ENCODE measurements at regions not wholly inside any gene's neighbourhood (a gene's known extent, or its start where the extent isn't known, plus 50 kb on each side); places are given as distances from the start of the nearest gene placed in this dataset.

GRCh38 chr11:22079133-22079872, 113.6 kb upstream of the ANO5 start:
- intact Hi-C loops (cut with DNase I; ENCODE audit: low total_unique reads) = no loop called here
- Histone ChIP-seq H3K4me1 (peaks cover 0 to 7% (median 2%) of the 10 kb centered on the region in 4 donors), H3K27me3 (no peaks in the 10 kb centered on the region), H3K9me3 (no peaks in the 10 kb centered on the region), H3K4me3 (no peak overlapping the region), H3K36me3 (no peaks in the 10 kb centered on the region), H3K27ac (no peak overlapping the region)
- no peak for TF ChIP-seq CTCF (IDR thresholded peaks at IDR 0.05)
- no peak for DNase-seq

GRCh38 chr11:22082178-22082577, 110.7 kb upstream of the ANO5 start:
- Histone ChIP-seq H3K9me3 (no peaks in the 10 kb centered on the region), H3K27me3 (no peaks in the 10 kb centered on the region), H3K4me3 (no peak overlapping the region), H3K36me3 (no peaks in the 10 kb centered on the region), H3K27ac (no peak overlapping the region), H3K4me1 (peaks cover 0 to 10% (median 3%) of the 10 kb centered on the region in 4 donors)
- intact Hi-C loops (cut with DNase I; ENCODE audit: low total_unique reads) = no loop called here
- no peak for DNase-seq
- TF ChIP-seq CTCF (IDR thresholded peaks at IDR 0.05) = no peak

GRCh38 chr11:22082788-22083187, 110.1 kb upstream of the ANO5 start:
- H3K27ac ChIP-seq = no peak overlapping the region
- TF ChIP-seq CTCF (IDR thresholded peaks at IDR 0.05) = no peak
- no peaks in the 10 kb centered on the region for H3K27me3 ChIP-seq
- H3K9me3 ChIP-seq = no peaks in the 10 kb centered on the region
- no peak for DNase-seq
- no peaks in the 10 kb centered on the region for H3K36me3 ChIP-seq
- no peak overlapping the region for H3K4me3 ChIP-seq
- intact Hi-C loops (cut with DNase I; ENCODE audit: low total_unique reads) = no loop called here
- peaks cover 0 to 10% (median 3%) of the 10 kb centered on the region in 4 donors for H3K4me1 ChIP-seq

GRCh38 chr11:22084056-22084455, 108.8 kb upstream of the ANO5 start:
- TF ChIP-seq CTCF (IDR thresholded peaks at IDR 0.05) = no peak
- no peak overlapping the region for H3K4me3 ChIP-seq
- no peaks in the 10 kb centered on the region for H3K27me3 ChIP-seq
- DNase-seq = no peak
- intact Hi-C loops (cut with DNase I; ENCODE audit: low total_unique reads) = no loop called here
- no peaks in the 10 kb centered on the region for H3K36me3 ChIP-seq
- H3K27ac ChIP-seq = no peak overlapping the region
- H3K9me3 ChIP-seq = no peaks in the 10 kb centered on the region
- peaks cover 0 to 10% (median 3%) of the 10 kb centered on the region in 4 donors for H3K4me1 ChIP-seq

GRCh38 chr11:22084564-22084963, 108.3 kb upstream of the ANO5 start:
- peaks cover 0 to 10% (median 3%) of the 10 kb centered on the region in 4 donors for H3K4me1 ChIP-seq

More at GRCh38 chr11:22084564-22084963, 108.3 kb upstream of the ANO5 start:
- intact Hi-C loops (cut with DNase I; ENCODE audit: low total_unique reads) = no loop called here
- Histone ChIP-seq H3K9me3 (no peaks in the 10 kb centered on the region), H3K27ac (no peak overlapping the region), H3K4me3 (no peak overlapping the region), H3K36me3 (no peaks in the 10 kb centered on the region), H3K27me3 (no peaks in the 10 kb centered on the region)
- DNase-seq = no peak
- no peak for TF ChIP-seq CTCF (IDR thresholded peaks at IDR 0.05)

All from tibial artery (tissue), 4 donors.